Activated naive CD4-positive, alpha-beta T cell treated with anti-CD3 and anti-CD28 coated beads, Interleukin-2, amount 10 ng/mL, durations not matched to agents 7 days and 5 days (primary cell): ENCODE measurements at regions not wholly inside any gene's neighbourhood (a gene's known extent, or its start where the extent isn't known, plus 50 kb on each side); places are given as distances from the start of the nearest gene placed in this dataset.

Source experiments
- CTCF ChIA-PET: fragments of 350-600 bp; sonication (Branson Sonifier 250); formaldehyde crosslinking; loops from one replicate; lab custom pipeline; 2021; ENCODE audit warnings: antibody characterized with exemption; lab: Charles Lee
- DNase-seq: peaks from one replicate; pipeline ENCODE4 v3.0.0-alpha.2; 2020
- H3K27ac Mint-ChIP-seq: one replicate; pipeline ENCODE4 v1.8.0; 2021; ENCODE audit warnings: mild to moderate bottlenecking, moderate library complexity, mixed read lengths
- H3K27me3 Mint-ChIP-seq: one replicate; pipeline ENCODE4 v1.8.0; 2021; ENCODE audit warnings: mild to moderate bottlenecking, mixed read lengths
- H3K36me3 Mint-ChIP-seq: one replicate; pipeline ENCODE4 v1.8.0; 2021; ENCODE audit warnings: mixed read lengths
- H3K4me1 Mint-ChIP-seq: one replicate; pipeline ENCODE4 v1.8.0; 2021; ENCODE audit warnings: mixed read lengths
- H3K4me3 Mint-ChIP-seq: one replicate; pipeline ENCODE4 v1.8.0; 2021; ENCODE audit warnings: mild to moderate bottlenecking, moderate library complexity, mixed read lengths
- H3K9me3 Mint-ChIP-seq: one replicate; pipeline ENCODE4 v1.8.0; 2021; ENCODE audit warnings: mixed read lengths

DNA sequence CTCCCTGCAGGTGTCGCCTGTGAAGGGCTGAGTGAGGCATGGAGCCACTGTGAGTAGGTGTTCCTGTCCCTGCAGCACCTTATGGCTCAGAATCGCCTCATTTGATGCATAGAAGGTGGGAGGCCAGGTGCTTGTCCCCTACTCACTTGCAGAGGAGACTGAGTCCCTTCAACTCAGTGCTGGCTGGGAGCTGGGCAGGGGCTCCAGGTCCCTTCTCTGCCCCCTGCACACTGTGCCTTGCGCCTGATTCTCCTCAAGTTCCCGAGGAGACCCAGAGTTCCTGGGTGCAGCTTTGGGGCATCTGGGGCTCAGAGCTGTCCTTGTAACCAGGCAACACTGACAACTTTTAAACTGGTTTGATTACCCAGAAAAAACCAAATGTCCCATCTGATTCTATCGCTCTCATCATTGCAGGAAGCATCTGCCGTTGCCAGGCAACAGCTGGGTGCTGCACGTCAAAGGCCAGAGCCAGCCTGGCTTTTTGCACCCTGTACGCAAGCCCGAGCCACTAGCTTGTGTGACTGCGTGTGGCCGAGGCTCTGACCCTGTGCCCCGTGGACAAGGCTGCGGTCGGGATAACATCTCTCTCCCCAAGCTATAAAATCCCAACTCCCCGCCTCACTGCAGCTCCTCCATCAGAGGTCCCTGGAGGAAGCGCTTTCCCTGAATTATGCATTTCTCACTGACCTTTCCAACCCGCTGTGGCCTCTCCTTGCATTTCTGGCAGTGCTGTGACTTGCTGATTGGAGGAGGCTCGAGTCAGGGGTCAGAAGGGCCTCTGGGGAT is 130.8 kb upstream of the HDAC4 start:
- H3K4me3 Mint-ChIP-seq = no peak overlapping the region
- DNase-seq = no peak
- peaks cover 5% of the 10 kb centered on the region for H3K9me3 Mint-ChIP-seq
- CTCF ChIA-PET = no interaction called here
- no peak overlapping the region for H3K27ac Mint-ChIP-seq
- no peaks in the 10 kb centered on the region for H3K4me1 Mint-ChIP-seq
- peaks cover 21% of the 10 kb centered on the region for H3K27me3 Mint-ChIP-seq
- H3K36me3 Mint-ChIP-seq = no peaks in the 10 kb centered on the region

DNA sequence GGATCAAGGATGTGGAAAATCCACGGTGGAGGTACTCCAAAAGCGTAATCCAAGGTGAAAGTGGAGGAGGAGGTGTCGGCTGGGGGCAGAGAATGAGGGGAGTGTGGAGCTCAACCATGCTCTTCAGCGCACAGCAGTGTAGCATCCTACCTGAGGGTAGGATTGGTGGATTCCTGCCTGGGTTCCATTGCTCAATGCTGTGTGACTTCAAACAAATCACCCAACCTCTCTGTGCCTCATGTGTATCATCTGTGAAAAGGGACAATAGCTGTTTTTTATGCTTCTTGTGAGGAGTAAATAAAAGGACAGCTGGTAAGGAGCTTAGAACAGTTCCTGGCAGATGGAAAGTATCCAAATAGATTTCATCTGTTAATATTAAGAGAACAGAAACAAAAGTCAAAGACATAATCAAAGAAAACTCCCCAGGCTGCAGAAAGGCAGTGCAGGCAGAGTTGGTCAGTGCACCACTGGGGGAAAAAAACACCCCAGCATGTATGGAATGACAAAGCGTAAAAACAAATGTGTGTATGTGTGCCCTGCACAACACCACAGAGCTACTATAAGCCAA is 130.0 kb upstream of the HDAC4 start:
- no peak overlapping the region for H3K4me3 Mint-ChIP-seq
- CTCF ChIA-PET = no interaction called here

DNA sequence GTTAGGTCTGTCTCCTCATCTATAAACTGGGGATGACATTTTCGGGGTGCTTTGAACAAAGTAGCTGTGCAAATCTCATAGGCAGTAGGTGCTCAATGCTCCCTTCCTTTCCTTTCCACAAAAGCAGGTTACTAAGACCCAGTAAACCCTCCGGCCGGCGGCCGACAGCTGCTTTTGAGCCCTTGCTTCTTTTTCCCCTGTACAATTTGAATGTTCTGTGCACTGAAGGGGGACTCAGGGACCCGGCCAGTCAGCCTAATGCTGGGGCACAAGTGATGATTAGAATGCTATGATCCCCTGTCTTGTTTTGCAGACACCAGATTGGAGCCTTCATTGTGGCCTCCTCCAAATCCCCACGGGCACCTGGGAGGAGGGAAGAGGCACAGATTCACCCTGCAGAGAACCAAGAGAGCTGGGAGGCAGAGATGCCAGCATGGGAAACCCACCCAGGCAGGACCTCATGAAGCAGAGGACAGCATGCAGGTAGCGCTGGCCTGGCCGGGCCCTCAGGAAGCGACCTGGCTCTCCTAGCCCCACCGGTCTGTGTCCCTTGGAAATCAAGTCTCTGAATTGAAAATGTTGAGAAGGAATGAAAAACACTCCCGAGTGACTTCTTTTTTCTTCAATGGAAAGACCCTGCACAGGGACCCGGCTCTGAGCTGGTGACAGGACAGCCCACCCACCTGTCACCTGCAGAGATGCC is 128.6 kb upstream of the HDAC4 start:
- H3K36me3 Mint-ChIP-seq = no peaks in the 10 kb centered on the region
- CTCF ChIA-PET = no interaction called here
- no peak overlapping the region for H3K4me3 Mint-ChIP-seq
- DNase-seq = no peak
- H3K4me1 Mint-ChIP-seq = no peaks in the 10 kb centered on the region
- peaks cover 2% of the 10 kb centered on the region for H3K9me3 Mint-ChIP-seq
- peaks cover 10% of the 10 kb centered on the region for H3K27me3 Mint-ChIP-seq
- H3K27ac Mint-ChIP-seq = no peak overlapping the region

More for the DNA sequence above, 130.0 kb upstream of the HDAC4 start:
- Mint-ChIP-seq H3K27me3 (peaks cover 19% of the 10 kb centered on the region), H3K36me3 (no peaks in the 10 kb centered on the region), H3K4me1 (no peaks in the 10 kb centered on the region), H3K27ac (no peak overlapping the region), H3K9me3 (peaks cover 5% of the 10 kb centered on the region)
- no peak for DNase-seq

DNA sequence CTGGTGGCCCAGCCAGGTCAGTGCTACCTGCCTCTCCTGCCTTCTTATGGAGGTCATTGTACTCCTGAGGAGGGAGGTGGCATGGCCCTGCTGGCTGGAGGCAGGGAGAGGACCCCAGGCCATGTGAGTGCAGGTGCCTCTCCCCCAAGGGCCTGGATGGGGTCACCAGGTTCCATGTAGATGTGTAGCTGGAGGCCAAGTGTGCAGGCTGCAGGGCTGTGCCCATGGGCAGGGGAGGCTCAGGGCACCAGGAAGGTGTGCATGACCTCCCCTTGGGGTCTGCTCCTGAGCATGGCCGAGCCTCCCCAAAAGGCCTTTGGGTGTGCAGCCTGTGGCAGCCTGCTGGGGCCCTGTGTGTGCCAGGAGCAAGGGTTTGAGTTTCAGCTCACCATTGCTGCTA is 128.1 kb upstream of the HDAC4 start:
- Mint-ChIP-seq H3K4me1 (no peaks in the 10 kb centered on the region), H3K36me3 (no peaks in the 10 kb centered on the region), H3K4me3 (no peak overlapping the region), H3K27ac (no peak overlapping the region), H3K9me3 (no peaks in the 10 kb centered on the region), H3K27me3 (peaks cover 10% of the 10 kb centered on the region)
- DNase-seq = no peak
- CTCF ChIA-PET = no interaction called here

DNA sequence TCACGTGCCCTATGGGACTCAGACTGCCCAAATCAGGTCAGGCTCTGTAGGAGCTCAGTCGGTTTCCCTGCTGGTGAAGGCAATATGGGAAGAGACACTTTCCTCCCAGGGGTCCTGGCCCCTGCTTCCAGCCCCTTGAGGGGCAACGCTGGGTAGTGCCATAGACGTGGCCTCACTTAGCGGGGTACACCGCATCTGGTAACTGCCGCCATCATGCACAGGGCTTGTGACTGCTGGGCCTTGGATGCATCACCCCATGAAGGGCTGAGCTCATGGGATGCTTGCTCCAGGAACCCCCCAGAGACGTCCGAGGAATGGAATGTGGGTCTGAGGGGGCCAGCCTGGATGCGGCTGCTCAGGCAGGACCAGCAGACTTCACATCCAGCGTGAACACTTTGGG is 127.3 kb upstream of the HDAC4 start:
- Mint-ChIP-seq H3K36me3 (no peaks in the 10 kb centered on the region), H3K4me3 (no peak overlapping the region), H3K27me3 (peaks cover 5% of the 10 kb centered on the region), H3K9me3 (no peaks in the 10 kb centered on the region), H3K4me1 (no peaks in the 10 kb centered on the region), H3K27ac (no peak overlapping the region)
- CTCF ChIA-PET = no interaction called here
- DNase-seq = no peak

DNA sequence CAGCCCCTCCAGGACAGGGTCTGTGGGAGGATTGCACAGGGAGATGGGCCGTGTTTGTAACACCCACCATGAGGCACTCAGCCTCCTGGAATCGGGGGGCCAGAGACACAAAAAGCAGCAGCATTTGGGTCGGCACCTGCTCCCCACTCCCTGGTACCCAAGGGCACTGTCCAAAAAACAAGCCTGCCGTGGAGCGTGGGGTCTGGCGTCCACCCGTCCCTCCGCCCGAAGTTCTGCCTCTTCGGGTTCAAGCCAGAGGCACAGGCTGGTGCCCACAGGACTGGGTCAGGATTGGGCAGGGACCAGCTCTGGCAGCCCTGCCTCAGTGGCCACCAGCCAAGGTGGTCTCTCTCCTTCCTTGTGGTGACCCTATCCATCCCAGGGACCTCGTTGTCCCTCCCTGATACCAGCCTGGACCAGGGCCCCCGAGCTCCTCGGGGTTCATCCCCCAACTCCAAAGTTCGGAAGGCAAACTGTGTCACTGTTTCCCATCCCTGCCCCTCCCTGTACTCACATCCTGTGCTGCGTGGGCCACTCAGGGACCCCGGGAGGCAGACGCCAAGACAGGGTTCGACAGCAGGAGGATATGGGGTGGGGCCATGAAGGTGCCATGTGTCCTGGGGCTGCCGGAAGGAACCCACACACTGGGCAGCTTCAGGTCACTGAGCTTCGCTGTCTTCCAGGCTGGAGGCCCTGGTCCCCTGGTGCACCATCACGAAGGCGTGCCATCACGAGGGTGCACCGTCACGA is 126.0 kb upstream of the HDAC4 start:
- no peak overlapping the region for H3K4me3 Mint-ChIP-seq

GRCh38 chr2:239526038-239526437 is 125.2 kb upstream of the HDAC4 start:
- no peaks in the 10 kb centered on the region for H3K9me3 Mint-ChIP-seq
- no peak overlapping the region for H3K4me3 Mint-ChIP-seq
- CTCF ChIA-PET = no interaction called here

More for the DNA sequence above, 126.0 kb upstream of the HDAC4 start:
- CTCF ChIA-PET = no interaction called here
- no peaks in the 10 kb centered on the region for H3K9me3 Mint-ChIP-seq
- no peak for DNase-seq
- H3K4me1 Mint-ChIP-seq = no peaks in the 10 kb centered on the region
- peaks cover 5% of the 10 kb centered on the region for H3K27me3 Mint-ChIP-seq
- no peak overlapping the region for H3K27ac Mint-ChIP-seq
- H3K36me3 Mint-ChIP-seq = no peaks in the 10 kb centered on the region

GRCh38 chr2:239523954-239524330 is 123.1 kb upstream of the HDAC4 start:
- CTCF ChIA-PET = no interaction called here
- Mint-ChIP-seq H3K9me3 (no peaks in the 10 kb centered on the region), H3K4me1 (no peaks in the 10 kb centered on the region), H3K4me3 (no peak overlapping the region), H3K36me3 (no peaks in the 10 kb centered on the region), H3K27me3 (peaks cover 4% of the 10 kb centered on the region), H3K27ac (no peak overlapping the region)
- no peak for DNase-seq

More at GRCh38 chr2:239526038-239526437, 125.2 kb upstream of the HDAC4 start:
- Mint-ChIP-seq H3K27me3 (peaks cover 5% of the 10 kb centered on the region), H3K4me1 (no peaks in the 10 kb centered on the region), H3K27ac (no peak overlapping the region), H3K36me3 (no peaks in the 10 kb centered on the region)
- no peak for DNase-seq

- H3K4me1 Mint-ChIP-seq = no peaks in the 10 kb centered on the region
- DNase-seq = no peak
- H3K4me3 Mint-ChIP-seq = no peak overlapping the region
- no peak overlapping the region for H3K27ac Mint-ChIP-seq
- CTCF ChIA-PET = no interaction called here
- H3K27me3 Mint-ChIP-seq = peaks cover 4% of the 10 kb centered on the region
- H3K36me3 Mint-ChIP-seq = no peaks in the 10 kb centered on the region
- H3K9me3 Mint-ChIP-seq = no peaks in the 10 kb centered on the region
Measured at GRCh38 chr2:239523147-239523953, 122.5 kb upstream of the HDAC4 start.

GRCh38 chr2:239522740-239523119 is 121.9 kb upstream of the HDAC4 start:
- Mint-ChIP-seq H3K36me3 (no peaks in the 10 kb centered on the region), H3K27ac (no peak overlapping the region), H3K4me3 (no peak overlapping the region), H3K9me3 (no peaks in the 10 kb centered on the region), H3K4me1 (no peaks in the 10 kb centered on the region), H3K27me3 (peaks cover 4% of the 10 kb centered on the region)
- DNase-seq = no peak
- CTCF ChIA-PET = interaction anchor here (1.1 kb wide), 1 partner anchor 18 kb away, joined by 3 read pairs; no protein-coding TSS in a partner anchor

GRCh38 chr2:239522002-239522739 is 121.4 kb upstream of the HDAC4 start:
- H3K4me1 Mint-ChIP-seq = no peaks in the 10 kb centered on the region

GRCh38 chr2:239521518-239521815 is 120.6 kb upstream of the HDAC4 start:
- no peak for DNase-seq
- no peak overlapping the region for H3K4me3 Mint-ChIP-seq
- H3K9me3 Mint-ChIP-seq = no peaks in the 10 kb centered on the region
- no peaks in the 10 kb centered on the region for H3K4me1 Mint-ChIP-seq
- H3K27me3 Mint-ChIP-seq = peaks cover 4% of the 10 kb centered on the region
- no peaks in the 10 kb centered on the region for H3K36me3 Mint-ChIP-seq
- CTCF ChIA-PET = no interaction called here
- no peak overlapping the region for H3K27ac Mint-ChIP-seq

More at GRCh38 chr2:239522002-239522739, 121.4 kb upstream of the HDAC4 start:
- no peak for DNase-seq
- Mint-ChIP-seq H3K4me3 (no peak overlapping the region), H3K9me3 (no peaks in the 10 kb centered on the region), H3K27me3 (peaks cover 4% of the 10 kb centered on the region), H3K27ac (no peak overlapping the region), H3K36me3 (no peaks in the 10 kb centered on the region)
- CTCF ChIA-PET = interaction anchor here (1.1 kb wide), 1 partner anchor 19 kb away, joined by 3 read pairs; no protein-coding TSS in a partner anchor

DNA sequence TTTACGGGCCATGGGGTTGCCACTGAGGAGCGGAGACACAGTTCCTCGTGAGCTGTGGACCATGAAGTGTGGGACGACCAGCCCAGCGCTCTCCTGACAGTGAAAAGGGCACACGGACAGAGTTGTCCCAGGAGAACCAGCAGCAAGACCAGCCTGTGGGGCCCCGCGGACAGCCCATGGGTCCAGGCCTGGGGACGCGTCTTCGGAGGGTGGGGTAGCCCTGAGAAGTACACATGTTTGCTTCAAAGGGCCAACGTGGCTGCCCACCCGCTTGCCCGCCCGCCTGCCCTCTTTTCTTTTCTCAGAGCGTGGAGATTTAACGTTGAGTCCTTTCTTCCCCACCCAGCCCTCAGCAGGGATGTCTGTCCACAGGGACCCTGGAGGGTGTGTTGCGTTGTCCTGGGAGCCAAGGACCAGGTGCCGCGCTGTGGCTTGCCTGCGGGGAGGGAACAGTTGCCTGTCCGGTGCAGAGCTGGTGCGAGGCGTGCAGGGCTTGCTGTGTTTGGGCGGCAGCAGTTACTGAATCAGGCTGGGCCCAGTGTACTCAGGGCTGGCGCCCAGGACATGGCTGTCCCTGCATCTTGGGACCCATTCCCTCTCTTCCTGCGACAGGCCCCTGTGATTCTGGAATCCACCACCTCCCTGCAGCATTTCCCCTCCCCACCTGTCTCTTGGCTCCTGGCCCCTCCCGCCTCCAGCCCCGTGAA is 120.1 kb upstream of the HDAC4 start:
- CTCF ChIA-PET = no interaction called here
- Mint-ChIP-seq H3K9me3 (no peaks in the 10 kb centered on the region), H3K4me1 (no peaks in the 10 kb centered on the region), H3K36me3 (no peaks in the 10 kb centered on the region), H3K27me3 (peaks cover 4% of the 10 kb centered on the region), H3K27ac (no peak overlapping the region), H3K4me3 (no peak overlapping the region)
- DNase-seq = no peak
